GM19467 (cell line): ENCODE measurements at regions not wholly inside any gene's neighbourhood (a gene's known extent, or its start where the extent isn't known, plus 50 kb on each side); places are given as distances from the start of the nearest gene placed in this dataset.

Experiments
- ATAC-seq: cut with Tn5 transposase; IDR thresholded peaks from one replicate; pipeline ENCODE4 v1.9.1; 2021; ENCODE audit warnings: mild to moderate bottlenecking, moderate library complexity; ENCODE audit not compliant: unreplicated experiment

DNA sequence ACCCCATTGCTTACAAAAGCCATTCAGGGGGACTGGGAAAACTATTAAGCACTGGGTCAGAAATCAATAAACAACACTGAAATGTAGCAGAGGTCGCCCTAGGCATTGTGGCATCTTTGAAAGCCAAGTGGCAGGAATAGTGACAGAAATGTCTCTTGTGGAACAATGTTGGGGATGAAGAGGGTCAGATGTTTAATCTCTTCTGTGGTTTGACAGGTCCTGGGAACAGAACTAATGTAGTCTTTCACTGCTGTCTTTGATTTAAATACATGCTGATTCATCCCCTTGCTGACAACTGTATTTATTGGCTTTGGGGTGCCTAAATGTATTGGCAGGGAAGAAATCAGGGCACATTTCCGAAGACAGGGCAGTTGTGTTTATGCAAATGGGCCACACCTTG is 194.8 kb downstream of the ATG4C start:
- no peak for ATAC-seq

- no peak for ATAC-seq
These were observed 197.5 kb downstream of the ATG4C start for GRCh38 chr1:62981434-62981833.

DNA sequence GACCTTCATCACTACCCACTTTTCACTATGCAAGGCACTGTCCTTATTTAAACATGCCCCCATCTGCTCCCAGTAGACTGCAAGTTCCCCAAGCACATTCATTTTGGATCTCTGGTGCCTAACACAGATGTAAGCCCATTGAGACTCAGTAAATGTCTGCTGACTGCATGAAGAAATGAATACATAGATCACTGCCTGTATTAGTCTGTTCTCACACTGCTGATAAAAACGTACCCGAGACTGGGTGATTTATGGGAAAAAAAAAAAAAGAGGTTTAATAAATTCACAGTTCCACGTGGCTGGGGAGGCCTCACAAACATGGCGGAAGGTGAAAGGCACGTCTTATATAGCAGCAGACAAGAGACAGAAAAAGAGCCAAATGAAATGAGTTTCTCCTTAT is 204.9 kb downstream of the ATG4C start:
- ATAC-seq: no peak

DNA sequence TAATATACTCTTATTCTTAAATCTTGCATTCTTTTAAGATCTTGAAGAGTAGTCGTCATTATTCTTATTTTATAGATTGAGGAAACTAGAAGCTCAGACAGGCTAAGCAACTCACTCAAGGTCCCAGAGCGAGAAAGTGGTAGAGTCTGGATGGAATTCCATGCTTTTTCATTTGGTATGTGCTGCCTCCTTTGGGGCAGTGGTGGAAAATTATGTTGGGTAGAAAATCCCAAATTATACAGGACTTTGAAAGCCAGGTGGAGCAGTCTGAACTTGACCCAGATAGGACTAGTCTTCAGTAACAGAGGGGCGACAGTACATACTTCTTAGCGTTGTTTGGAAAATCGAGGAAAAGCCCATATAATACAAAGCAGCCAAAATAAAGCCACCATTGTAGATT is 205.6 kb downstream of the ATG4C start:
- no peak for ATAC-seq

DNA sequence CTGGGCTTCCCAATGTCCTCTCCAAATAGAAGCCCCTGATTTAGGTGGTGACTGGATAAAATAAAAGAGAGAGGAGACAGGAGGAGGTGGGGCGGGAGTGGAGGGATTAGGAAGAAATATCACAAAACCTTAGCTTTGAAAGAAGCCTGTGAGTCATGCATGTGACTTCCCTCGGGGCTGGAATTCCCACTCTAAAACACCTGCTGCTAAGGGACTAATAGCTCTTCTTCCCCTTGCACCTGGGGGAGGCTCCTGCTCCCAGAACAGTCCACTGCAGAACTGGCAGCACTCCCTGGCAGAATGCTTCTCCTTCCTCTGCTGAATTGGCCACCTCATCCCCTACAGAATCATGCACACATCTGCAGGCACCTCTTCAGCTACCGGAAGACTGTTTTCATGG is 207.2 kb downstream of the ATG4C start:
- ATAC-seq: no peak

DNA sequence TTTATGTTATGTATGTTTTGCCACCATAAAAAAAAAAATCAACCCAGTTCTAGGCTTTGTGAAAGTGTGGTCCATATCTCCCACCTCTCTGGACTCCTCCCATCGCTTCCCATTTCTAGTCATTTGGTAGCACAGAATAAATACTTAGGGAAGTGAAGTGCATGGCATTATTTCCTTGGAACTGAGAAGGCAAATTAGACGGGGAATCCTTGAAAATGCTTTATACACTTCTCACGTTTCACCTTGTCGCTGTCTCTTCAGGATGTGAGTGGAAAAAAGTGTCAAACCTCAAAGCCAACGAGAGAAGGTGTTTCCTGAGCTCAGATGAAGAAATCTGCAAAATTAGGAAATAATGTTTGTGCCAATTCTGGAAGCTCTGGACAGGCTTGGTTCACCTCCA is 209.9 kb downstream of the ATG4C start:
- ATAC-seq: no peak

GRCh38 chr1:62995173-62995572 is 211.2 kb downstream of the ATG4C start:
- ATAC-seq: no peak

DNA sequence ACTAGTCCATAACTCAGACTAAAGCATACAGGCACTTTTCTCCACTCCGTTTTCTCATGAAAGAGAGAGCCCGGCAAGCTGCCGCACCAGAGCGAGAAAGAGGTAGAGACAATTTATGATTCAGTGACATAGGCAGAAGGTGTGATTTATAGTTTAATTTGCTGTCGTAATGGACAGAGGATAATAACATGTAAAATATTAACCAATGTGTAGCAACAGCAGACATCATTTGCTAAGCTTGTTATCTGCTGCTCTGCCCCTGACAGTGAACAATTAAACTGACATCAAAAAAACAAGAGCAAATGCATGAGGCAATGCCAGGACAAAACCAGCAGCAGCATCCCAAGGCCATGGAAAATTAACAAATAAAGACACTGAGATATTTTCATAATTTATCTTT is 214.0 kb downstream of the ATG4C start:
- ATAC-seq: no peak

DNA sequence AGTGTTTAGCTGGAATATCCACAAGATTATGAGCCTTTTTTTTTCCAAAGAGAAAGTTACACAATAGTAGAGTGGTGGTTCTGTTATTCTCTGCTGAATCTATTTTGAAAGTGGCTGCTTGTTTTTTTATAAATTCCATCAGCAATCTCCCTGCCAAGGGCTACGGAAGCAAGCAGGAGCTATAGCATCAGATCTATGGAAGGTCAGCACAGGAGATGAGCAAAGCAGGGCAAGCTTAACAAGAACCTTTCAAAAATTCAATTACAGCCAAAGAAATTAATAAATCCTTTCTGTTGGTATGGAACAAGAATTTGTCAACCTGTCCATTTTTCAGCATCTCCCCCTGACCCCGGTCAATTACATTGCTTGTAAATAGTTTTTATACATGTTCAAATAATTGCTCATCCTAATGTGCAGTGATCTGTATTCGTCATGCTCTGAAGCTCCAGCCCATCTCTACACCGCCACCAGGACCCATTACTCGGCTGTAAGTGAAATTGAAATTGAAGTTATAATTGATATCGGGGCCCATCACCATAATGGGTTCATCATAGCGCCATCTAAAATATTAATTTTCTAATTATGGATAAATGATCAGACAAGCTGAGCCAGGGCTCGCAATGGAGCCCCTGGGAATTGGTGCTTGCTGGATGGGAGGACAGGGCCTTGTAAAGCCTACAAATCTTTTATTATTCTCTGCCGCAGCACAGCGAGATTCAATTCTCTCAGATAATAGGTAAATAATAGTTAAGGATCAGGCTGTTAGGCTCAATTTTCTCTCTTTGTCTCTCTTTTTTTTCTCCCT is 215.1 kb downstream of the ATG4C start:
- ATAC-seq: no peak

- ATAC-seq: no peak
These were observed 216.6 kb downstream of the ATG4C start for GRCh38 chr1:63000508-63000907.

GRCh38 chr1:63004868-63005267 is 220.9 kb downstream of the ATG4C start:
- no peak for ATAC-seq

- ATAC-seq: no peak
These were observed 221.9 kb downstream of the ATG4C start for GRCh38 chr1:63005812-63006211.

DNA sequence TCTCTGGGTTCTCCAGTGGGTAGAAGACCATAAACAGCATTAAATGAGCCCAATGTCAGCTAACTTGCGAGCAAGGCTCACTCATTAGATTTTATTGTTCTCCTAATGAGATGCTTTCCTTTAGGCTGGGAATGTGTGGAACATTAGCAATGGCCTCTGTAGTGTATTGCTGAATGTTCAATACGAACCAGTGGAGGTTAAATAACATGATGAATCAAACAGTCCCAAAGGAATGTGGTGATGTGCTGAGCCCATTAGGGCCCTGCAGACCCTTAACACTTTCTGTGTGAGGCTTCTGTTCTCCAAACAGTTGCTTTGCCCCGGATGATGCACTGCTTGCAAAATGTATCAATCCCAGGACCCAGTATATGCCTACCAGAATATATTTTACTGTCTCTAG is 225.5 kb downstream of the ATG4C start:
- no peak for ATAC-seq

DNA sequence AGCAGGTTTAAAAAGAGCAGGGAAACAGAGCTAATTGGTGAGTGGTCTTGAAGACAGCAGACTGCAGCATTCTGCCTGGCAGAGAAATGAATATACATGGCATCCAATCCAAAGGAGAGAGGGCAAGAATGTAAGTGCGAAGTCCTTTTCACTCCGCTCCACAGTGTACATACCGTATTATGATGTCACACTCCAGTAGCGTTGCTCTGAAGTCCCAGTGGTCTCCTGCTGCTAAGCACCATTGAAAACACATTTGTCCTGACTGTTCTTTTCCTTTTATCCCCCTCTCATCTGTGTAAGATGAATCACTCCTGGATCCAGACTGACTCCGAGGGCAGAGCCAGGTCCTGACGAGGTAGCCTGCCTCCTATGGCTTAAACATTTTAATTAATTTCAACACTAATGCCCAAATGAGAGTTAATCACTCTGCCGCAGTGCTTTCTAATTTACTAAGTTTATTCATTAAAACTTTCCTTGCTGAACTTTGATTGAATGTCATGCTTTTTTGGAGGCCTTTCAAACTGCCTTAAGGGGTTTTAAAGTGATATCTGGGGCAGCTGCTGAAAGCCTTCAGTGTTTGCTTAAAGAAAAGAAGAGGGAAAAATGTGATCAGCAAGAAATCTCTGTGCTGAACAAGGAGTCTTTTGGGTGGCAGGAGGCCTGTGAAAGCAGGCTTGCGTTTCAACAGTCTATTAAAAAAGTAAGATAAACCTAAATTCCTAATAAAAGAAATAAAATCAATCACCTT is 227.2 kb downstream of the ATG4C start:
- ATAC-seq: no peak

- ATAC-seq: no peak
These were observed 228.4 kb downstream of the ATG4C start for GRCh38 chr1:63012339-63012738.

DNA sequence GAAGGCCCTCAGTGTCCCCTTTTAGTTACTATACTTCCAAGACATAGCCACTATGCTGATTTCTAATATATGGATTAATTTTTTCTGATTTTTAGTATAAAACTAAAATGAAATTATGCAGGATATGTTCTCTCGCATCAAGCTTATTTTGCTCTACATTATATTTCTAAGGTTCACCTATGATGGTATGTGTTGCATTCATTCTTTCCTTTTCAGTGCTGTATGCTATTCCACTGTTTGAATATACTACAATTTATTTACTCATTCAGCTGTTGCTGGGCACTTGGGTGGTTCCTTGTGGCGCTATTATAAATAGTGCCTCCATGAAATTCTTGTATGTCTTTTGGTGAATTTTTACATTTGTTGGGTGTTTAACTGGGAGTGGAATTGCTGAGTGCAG is 230.3 kb downstream of the ATG4C start:
- ATAC-seq: no peak

- no peak for ATAC-seq
These were observed 238.4 kb downstream of the ATG4C start for GRCh38 chr1:63022319-63022718.

DNA sequence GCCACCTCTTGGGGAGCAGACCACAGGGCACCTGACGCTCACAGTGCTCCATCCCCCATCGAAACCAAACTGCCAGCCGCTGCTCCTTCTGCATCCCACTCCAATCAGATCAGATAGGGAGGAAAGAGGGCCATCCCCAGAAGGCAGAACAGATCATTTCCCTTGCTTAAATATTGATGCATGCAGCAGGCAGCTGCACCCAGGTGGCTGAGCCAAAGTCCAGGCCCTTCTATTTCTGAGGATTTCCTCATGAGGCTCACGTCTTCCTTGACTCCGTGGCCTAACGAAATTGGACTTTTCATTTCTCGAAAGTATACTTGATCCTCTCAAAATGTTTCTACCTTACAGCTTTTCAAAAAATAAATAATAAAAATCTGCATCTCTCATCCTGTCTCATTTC is 239.2 kb downstream of the ATG4C start:
- no peak for ATAC-seq

- no peak for ATAC-seq
These were observed 239.7 kb downstream of the ATG4C start for GRCh38 chr1:63023637-63024036.

DNA sequence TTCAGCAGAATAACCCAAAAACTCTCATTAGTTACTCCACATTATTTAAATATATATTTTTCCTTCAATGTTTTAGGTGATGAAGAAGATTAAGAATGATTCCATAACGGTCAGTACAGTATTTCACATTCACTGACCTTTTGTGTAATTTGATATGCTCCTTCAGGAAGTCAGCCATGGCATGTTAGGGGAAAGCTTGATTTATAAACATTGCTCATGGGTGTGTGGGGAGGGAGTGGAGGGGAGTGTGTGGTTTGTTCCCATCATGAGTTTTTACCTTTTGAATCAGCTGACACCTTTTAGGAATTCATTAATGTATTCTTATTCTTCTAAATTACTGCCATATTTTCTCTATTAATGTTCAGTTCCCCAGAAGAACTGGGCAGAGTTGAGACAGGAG is 240.2 kb downstream of the ATG4C start:
- ATAC-seq: no peak

- no peak for ATAC-seq
These were observed 243.2 kb downstream of the ATG4C start for GRCh38 chr1:63027176-63027575.

GRCh38 chr1:63032171-63032570 is 248.2 kb downstream of the ATG4C start:
- no peak for ATAC-seq
